AG09319 (cell line): ENCODE measurements at regions not wholly inside any gene's neighbourhood (a gene's known extent, or its start where the extent isn't known, plus 50 kb on each side); places are given as distances from the start of the nearest gene placed in this dataset.

Source experiments
- DNase-seq: peaks from one replicate; pipeline ENCODE4 v3.0.0-alpha.2; 2010; ENCODE audit warnings: low read depth; ENCODE audit errors: extremely low read depth
- TF ChIP-seq, protein P1 (sequence below): IDR thresholded peaks from 2 replicates; pipeline ENCODE4 v1.5.1; 2011; ENCODE audit warnings: low read depth, mild to moderate bottlenecking, inconsistent platforms, low read length, moderate library complexity

DNA sequence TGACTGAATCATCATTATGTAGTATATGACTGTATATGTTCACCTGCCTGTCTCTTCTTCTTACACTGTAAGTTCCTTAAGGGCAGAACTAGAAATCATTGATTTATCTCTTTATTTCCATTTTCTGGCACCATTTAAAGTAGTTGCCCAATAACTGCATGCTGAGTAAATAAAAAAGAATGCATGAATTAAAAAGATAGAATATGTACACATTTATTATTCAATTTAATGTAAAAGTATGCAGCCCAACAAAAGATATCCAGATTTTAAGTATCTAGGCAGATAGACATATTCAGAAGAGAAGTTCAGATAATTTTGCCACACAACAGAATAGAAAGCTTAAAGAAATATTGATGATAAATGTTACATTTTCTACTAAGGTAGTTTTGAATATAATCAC is 1244.6 kb upstream of the ADGRL4 start:
- TF ChIP-seq, protein P1, sequence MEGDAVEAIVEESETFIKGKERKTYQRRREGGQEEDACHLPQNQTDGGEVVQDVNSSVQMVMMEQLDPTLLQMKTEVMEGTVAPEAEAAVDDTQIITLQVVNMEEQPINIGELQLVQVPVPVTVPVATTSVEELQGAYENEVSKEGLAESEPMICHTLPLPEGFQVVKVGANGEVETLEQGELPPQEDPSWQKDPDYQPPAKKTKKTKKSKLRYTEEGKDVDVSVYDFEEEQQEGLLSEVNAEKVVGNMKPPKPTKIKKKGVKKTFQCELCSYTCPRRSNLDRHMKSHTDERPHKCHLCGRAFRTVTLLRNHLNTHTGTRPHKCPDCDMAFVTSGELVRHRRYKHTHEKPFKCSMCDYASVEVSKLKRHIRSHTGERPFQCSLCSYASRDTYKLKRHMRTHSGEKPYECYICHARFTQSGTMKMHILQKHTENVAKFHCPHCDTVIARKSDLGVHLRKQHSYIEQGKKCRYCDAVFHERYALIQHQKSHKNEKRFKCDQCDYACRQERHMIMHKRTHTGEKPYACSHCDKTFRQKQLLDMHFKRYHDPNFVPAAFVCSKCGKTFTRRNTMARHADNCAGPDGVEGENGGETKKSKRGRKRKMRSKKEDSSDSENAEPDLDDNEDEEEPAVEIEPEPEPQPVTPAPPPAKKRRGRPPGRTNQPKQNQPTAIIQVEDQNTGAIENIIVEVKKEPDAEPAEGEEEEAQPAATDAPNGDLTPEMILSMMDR: no peak
- DNase-seq: no peak

DNA sequence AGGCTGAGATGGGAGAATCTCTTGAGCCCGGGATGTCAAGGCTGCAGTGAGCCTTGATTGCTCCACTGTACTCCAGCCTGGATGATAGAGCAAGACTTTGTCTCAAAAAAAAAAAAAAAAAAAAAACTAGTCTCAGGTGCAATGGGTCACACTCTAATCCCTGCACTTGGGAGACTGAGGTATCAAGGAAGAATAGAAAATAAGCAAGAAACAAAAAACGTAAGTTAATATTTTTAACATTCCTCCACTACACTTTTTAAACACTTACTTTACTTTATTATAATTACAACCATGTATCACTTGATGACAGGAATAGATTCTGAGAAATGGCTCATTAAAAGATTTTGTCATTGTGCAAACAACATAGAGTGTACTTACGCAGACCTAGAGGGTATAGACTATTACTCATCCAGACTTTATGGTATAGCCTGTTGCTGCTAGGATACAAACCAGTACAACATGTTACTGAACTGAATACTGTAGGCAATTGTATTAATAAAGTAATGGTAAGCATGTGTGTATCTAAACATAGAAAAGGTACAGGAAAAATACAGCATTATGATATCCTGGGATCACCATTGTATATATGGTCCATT is 1244.1 kb upstream of the ADGRL4 start:
- no peak for DNase-seq
- TF ChIP-seq, protein P1: no peak

DNA sequence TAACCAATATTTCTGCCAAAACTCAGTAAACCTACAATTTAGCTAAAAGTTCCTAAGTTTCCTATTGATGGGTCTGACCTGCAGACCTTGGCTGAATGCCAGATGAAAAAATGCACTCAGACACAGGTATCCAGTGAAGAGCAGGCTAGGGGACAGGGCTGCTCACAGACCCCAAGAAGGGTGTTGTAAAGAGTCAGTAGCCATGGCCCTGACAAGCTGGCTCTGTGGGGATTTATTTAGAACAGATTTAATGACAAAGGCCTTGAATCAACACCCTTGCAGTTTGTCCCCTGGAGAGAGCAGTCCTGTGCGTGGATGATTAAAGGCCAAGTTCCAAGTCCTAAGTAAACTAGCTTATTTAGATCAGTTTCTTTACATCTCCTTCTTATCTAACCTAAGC is 1243.2 kb upstream of the ADGRL4 start:
- no peak for DNase-seq
- TF ChIP-seq, protein P1: no peak

DNA sequence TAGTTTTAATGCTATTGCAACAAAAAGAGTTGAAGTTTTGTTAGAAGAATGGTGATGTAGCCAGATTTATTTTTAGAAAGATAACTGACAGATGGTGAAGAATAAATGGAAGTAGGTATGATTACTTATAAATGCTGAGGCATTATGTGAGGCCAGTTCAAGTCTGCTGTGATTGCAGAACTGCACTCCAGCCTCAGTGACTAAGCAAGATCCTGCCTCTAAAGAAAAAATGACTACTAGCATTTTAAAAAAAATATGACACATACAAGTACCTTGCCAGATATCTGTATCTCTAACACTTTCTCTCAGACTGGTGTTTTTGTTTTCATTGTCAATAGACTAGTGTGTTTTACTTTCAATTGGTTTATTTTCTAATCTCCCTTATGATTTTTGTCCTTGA is 1242.4 kb upstream of the ADGRL4 start:
- no peak for DNase-seq
- TF ChIP-seq, protein P1: no peak

DNA sequence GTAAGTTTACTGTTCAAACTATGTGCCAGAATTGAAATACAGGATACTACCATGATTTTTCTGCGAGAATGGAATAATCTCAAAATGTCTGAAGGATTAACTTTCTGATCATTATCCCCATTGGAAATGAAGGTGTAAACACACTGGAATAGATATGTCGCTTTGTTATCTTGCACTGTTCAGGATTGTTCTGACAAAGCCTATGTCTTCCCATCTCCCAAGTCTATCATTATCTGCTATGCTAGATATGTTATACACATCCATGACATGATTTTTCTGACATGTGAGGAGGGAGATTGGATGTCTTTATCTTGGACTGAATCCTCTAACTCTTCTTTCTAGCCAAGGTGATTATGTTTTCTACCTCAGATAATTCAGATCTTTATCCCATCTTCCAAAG is 1239.3 kb upstream of the ADGRL4 start:
- DNase-seq: no peak
- TF ChIP-seq, protein P1: no peak

DNA sequence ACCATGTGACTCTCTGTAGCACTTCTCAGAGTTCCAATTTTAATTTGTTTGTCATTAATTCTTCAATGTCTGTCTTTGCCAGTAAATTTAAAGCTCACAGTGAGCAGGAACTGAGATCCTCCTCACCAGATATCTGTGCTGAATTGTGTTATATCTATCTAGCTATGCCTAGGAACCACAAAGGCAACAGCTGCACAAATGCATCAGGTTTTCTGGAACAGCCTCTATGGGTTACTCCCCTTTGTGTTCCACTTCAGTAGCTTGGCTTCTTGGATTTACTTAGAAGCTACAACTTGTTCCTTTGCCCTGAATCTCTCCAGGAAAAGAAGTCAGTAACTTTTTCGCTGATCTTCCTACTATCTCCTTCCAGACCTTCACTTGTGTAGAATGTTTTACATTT is 1237.8 kb upstream of the ADGRL4 start:
- DNase-seq: no peak
- TF ChIP-seq, protein P1: no peak

DNA sequence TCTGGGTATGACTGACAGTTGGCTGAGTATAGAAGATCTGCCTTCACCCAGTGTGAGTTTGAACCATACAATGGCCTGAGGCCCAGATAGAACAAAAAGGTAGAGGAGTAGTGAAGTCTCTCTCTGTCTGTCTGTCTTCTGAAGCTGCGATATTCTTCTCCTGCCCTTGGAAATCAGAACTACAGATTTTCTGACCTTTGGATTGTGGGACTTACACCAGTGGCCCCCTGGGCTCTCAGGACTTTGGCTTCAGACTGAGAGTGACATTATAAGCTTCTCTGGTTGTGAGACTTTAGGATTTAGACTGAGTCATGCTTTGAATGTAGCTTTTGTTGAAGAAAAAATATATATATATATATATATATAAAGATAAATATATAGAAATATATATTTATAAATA is 1235.0 kb upstream of the ADGRL4 start:
- TF ChIP-seq, protein P1: no peak
- no peak for DNase-seq
